ENCODE measurements at regions not wholly inside any gene's neighbourhood (a gene's known extent, or its start where the extent isn't known, plus 50 kb on each side); places are given as distances from the start of the nearest gene placed in this dataset.

DNA sequence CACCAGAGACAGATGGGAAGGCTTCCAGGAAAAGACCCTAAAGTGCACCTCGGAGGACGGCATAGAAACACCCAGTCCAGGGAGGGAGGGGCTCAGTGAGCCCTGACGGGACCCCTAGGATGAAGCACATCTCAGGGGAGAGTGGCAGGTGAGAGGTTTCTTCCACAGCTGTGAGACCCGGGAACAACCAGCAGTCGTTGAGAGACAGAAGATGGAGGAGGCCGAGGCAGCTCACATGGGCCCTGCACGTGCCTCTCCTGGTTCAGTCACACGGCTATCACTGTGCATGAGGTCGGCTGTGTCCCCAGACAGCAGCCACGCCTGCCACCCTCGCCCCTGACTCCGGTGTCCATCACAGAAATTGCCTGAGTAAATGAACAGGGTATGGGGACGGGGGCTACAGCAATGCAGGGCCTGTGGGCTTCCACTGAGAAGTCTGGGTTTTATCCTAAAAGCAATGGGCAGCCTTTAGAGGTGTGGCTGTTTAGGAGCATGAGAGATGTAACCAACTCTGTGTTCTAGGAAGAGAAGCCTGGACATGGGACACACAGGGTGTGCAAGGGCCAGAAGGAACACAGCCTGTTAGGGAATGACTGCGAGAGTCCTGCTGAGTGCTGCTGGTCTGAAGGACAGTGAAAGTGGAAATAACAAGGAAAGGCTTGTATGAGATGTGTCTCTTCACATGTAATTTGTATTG, 102.0 kb downstream of the TMEM18 start:
- DNase-seq, result no peak

DNA sequence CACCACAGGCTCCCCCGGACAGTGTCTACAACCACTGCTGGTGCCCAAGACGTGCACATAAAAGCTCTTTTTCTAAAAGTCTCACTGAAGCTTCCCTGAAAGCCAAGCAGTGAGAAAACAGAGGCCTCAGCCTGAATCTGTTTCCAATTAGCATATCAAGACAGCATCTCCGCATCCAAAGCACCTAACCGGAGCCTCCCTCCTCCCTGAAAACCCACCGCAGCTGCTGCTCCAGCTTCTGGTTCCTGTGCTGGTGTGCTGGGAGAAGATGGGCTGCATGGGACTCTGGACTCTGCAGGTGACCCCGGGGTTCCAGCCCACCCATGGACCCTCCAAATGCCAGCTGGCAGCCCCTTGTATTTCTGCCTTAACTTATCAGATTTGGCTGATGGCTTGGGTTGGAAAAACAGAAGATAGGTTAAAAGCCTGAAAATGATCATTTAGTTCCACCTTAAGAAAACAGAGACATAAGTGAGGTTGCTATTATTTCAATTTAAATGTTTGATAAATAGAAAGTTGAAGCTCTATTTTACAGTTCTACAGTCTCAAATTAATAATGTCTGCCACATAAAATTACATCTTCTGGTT, 103.3 kb downstream of the TMEM18 start:
- DNase-seq, result no peak

DNA sequence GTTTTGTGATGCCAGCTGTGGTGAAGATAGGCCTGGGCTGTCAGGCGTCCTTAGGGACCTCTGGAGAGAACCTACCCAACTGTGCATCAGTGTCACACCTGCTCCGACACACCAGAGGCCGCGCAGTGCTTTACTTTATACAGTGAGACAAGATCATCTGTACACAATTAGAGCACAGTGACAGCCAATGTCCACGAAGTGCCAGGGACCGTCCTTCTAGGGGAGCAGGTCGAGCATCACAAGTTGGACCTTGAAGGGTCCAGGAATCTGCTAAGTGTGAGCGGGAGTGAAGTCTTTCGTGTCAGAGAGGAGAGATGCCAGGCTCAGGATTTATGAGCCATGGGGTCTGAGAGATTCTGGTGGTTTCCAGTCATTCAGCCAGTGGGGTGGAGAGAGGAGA, 104.2 kb downstream of the TMEM18 start:
- no peak for DNase-seq

DNA sequence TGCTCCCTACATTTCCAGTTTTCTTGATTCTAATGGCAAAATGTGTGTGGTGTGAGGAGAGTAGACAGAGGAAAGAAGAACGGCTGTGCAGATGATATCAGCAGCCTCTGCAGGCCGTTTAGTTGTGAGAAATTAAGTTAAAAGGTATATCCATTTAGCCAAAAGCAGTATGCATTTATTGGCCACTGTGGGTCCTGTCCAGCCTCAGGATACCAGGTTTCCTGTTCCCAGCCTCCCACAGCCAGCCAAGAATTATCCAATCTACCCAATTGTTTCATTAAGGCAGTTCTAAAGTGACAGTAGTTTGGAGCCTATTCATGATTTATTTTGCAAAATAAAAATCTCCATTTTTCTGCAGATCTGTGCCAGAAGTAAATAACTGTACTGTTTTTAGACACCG, 107.5 kb downstream of the TMEM18 start:
- DNase-seq, result no peak

DNA sequence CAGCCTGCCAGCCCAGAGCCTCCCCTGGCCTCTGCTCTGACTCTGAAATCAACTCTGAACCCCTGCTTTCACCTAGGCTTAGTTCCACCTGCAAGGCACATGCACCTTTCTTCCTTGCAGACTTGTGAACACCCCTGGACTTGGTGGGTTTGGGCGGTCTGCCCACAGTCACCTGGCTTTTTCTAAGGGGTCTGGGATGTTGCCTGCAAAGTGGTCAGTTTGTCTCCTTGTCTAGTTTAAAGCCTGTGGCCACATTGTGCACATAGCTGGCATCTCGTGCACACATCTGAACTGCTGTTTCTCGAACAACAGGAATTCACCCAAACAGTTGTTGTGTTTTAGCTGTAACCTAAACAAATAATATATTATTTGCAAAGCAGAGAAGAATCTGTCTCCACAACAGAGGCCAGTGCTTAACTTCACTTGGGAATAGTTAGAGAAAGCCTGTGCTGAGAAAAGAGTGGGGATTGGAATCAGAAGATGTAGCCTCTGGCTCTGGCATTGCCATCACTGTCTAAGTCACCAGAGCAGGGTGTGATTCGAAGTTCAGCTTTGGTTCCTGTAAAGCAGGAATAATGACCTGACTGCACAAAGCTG, 108.5 kb downstream of the TMEM18 start:
- DNase-seq, result no peak

DNA sequence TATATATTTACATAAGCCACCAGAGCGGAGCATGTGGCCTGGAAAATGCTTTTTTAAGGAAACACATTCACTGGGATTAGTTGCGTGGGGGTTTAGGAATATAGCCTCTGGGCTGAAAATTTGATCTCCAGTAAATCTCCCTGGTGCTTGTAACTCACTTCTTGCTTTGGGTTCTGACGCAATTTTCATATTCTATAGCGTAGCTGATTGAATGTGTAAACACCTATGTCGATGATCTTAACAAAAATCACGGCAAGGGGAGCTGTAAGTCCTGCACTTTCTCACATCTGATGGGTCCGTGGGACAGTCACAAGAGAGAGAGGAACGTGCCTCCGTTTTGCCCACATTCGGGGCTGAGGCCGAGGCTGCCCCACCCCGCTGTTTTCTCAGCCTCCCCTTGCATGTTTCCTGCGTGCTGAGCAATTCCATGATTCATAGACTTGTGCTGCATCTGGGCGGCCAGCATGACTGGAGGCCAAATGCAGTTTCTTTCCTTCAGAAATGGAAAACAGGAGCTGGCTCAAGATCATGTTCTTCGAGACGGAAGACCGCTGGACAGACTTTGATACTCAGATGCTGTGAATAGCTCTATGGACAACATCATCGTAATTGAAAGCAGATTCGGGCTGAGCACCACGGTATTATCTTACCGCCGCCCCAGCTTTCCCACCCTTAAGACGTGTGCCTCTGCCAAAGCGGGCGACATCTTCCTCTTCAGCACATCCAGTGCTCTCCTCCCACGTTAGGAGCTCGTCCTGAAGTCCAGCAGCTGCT, 109.2 kb downstream of the TMEM18 start:
- no peak for DNase-seq

DNA sequence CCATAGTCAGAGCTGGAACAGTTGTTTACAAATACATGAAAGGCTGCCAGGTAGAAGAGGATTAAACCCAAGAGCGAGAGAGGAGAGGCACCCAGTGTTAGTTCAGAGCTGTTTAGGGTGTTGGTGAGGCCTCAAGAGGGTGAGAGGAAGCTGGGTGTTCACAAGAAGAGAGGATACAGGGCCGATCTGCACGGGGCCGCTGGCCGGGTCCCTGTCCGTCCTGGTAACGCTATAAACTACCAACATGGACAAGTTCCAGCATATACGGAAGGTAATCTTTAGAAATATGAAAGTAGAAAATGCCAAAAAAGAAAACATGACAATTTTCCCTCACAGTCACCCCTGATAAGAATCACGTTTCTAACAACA, 109.7 kb downstream of the TMEM18 start:
- no peak for DNase-seq

DNA sequence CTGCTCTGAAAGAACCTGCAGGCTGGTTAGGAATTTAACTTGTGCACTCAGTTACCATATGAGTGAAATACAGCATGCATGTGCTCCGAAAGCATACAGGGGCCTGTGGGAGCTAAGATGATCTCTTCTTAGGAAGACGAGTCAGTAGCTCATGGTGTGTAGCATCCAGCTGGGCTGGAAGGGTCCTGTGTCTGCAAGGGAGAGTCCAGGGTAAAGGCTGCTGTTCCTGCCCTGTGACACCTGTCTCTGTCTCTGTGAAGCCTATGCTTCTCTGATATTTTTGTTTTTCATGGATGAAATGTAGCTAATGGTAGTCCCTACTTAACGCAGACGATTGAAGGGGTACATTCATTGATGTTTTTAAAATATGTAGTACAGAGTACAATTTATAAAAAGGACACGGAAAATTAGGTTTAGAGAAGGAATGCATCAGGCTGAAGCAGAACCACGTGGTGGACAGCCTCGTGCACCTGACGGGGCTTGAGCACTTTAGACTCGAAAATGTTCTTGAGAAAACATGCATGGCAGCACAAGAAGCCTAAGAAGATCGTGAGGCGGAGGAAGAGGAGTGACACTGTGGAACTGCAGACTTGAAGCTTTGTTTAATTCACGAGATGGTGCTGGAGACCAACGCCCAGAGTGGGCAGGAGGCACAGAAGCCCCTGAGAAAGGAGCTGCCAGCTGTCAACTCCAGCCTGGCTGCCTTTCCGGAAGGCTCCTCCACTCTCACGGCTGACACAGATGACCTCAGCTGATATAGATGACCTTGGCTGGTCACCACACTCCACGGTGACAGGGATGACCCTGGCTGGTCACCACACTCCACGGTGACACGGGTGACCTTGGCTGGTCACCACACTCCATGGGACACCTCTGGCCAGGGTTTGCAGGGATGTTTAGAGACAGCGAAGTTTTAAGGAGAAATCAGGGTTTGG, 110.6 kb downstream of the TMEM18 start:
- no peak for DNase-seq

DNA sequence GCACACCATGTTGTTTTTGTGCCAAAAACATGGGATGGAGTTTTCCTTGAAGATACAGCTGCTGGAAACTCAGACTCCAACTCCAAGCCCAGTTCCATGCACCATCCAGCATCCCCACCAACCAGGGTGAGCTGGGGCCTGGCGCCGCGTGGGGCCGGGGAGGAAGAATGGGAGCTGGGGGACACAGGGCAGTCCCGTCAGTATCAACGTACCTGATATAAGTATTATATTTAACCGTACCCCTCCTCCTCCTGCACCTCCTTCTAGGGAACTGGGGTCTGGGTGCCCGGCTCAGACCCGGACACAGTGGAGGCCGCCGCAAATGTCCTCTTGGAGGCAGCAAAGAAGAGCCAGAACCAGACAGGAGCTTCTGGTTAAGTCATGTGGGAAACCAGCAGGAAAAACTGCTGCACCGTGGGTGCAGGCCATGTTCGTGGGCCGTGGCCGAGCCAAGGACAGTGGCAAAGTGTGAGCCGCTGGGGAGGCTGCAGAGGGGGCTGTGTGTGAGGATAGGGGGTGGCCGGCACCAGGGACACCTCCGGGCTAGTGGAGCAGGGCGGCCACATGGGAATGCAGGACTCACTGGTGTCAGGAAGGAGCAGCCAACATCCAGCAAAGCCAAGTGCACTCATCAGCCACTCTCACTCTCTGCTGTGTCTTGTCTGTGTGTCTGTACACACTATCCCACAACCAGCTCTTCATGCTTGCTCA, 112.6 kb downstream of the TMEM18 start:
- DNase-seq, result no peak

DNA sequence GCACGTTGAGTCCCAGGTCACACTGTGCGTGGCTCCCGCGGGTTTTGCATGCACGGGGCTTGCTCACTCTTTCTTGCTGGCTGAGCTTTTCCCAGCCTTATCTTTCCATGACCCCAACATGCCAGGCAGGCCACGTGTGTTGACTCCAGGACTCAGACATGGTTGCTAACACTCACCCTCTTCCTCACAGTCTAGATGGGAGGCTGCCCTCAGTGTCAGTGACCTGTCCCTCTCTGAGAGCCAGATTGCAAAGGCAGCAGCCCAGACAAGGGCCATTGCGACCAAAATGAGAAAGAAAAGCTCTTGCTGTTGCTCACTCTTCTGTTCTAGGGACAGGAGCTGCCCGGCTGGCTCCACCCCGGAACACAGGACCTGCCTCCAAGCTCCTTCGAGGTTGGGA, 113.7 kb downstream of the TMEM18 start:
- no peak for DNase-seq

DNA sequence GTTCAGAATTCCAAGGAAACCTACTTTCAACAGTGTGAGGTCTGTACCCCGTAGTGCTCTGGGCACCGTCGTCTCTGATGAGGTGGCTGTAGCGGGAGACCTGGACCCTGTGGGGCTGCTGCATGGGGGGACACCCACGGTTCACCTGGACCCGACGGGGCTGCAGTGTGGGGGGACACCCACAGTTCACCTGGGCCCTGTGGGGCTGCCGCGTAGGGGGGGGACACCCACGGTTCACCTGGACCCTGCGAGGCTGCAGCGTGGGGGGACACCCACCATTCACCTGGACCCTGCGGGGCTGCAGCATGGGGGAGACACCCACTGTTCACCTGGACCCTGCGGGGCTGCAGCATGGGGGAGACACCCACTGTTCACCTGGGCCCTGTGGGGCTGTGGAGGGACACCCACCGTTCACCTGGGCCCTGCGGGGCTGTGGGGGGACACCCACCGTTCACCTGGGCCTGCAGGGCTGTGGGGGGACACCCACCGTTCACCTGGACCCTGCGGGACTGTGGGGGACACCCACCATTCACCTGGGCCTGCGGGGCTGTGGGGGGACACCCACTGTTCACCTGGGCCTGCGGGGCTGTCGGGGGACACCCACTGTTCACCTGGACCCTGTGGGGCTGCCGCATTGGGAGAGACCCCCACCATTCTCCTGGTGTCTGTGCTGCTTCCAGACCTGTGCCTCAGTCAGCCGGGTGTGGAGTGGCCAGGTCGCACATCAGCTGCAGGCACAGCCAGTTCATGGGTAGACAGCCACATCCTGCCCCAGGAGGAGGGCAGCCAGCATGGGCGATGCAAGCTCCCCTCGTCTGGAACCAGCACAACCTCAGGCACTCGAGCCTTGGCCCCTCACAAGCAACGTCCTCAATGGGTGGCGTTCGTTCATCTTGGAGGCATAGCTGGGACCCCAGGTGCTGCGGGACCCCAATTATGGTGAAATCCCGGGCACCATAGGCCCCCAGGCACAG, 114.5 kb downstream of the TMEM18 start:
- no peak for DNase-seq

DNA sequence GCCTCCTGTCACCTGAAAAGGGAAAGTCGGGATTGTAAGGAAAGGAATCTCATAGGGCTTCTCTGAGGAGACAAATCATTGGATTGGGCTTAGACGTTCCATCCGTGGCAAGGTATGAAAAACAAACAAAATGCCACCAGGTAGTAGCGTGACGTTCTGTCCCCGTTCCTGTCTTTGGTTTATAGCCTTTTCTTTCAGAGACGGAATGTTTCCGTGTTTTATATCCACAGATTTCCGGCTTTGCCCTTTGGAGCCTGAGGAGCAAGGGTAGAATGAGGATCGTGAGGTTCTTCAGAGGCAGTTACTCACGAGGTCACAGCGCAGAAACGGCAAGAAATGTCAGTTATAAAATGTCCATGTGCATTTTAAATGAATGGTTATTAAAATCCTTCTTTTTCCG, 118.3 kb downstream of the TMEM18 start:
- DNase-seq, result no peak

DNA sequence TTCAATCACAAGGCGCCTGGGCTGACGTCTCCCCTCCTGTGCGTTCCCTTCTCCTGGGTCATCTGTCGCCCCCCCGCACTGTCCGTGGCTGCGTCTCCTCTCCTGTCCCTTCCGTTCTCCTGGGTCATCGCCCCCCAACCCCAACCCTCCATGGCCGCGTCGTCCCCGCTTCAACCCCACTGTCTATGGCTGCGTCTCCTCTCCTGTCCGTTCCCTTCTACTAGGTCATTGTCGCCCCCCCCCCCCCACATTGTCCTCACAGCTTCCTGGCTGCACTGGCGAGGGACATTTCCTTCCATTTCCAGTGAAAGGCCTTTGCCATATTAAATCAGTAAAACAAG, 118.9 kb downstream of the TMEM18 start:
- DNase-seq, result no peak

DNA sequence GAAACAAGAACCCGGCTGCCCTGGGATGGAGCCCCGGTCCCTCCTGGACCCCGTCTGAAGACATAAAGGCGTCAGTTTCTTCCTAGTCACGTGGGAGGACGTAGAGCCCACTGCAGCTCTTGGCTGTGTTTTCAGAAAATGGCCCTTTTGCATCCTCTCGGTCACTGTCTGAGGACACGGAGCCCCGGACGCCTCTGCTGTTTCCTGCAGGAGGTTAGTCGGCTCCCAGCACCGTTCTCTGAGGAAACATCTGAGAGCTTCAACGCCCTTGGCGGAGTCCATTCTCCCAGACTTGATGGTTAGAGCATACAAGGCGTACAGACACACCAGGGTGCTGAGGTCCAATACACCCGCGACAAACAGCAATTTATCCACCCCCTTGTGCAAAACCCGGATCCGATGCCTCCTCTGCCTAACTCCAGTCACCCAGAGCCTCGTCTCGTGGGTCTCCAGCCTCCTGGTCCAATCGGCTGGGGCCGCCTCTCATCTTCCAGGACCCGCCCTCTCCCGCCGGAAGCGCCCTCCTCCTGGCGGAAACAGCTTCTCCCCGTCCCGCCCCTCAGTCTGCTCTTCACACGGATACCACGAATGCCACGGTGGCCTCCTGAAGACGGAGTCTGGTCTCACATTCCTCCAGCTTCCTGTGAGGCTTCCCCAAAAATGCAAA, 119.4 kb downstream of the TMEM18 start:
- no peak for DNase-seq

DNA sequence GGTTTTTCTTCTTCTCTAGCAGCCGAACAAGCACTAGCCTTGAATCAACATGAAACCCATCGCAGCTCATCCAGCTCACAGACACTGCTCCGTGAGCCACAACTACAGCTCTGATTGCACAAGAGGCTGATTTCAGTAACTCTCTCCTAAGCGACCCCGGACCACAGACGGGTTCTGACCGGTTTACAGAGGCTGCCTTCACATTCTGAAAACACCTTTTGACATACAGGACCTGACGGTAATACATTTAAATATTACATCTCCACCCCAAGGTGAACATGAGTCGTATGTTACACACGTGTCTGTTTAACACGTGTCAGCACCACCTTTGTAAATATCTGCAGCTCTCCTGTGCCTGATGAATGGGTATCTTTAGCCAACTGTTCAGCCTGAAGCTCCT, 120.7 kb downstream of the TMEM18 start:
- DNase-seq, result no peak

DNA sequence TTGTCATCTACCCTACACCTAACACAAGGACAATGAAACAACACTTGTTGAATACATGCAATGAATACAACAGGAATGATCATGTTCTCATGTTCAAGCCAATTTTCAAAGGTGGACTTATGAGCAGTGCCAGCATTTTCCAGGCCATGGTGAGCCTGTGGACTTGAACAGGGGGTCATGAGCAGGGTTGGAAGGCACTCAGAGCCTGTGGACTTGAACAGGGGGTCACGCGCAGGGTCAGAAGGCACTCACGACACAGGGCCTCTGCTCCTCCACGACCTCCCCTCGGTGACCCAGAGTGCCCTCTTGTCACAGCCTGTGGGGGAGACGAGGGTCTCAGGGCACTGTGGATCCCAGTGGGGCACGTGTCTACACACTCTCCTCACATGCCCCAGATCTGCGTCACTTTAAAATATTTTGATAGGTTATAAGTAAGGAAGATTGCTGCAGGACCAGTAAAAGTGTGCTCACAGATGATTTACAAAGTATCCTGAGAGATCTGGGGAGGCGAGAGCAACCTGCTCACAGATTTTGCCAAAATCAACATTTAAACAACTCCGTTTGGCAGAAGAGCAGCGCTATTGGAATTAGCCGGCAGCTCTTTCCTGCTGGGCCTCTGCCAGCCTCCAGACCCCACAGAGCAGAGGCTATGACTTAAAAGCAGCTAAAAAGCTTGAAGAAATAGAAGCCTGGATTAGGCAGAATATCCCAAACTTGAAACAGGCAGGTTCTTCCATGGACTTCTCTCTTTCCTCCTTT, 121.9 kb downstream of the TMEM18 start:
- DNase-seq, result no peak

DNA sequence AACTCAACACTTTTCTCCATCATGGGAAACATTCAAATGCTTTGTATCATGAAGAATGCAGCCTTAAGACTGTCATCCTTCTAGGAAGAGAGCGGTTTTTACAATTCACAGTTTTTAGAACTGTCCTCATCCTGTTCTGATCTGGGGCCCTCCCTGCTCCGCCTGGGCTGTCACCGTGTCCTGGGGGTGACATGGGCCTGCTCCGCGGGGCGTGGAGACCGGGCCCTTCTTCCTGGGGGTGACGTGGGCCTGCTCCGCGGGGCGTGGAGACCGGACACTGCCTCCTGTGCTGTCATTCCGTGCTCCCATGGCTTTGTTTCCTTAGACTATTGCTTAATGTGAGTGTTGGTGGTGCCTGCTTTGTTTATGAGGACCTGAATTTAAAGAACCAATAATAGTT, 122.8 kb downstream of the TMEM18 start:
- DNase-seq, result no peak

DNA sequence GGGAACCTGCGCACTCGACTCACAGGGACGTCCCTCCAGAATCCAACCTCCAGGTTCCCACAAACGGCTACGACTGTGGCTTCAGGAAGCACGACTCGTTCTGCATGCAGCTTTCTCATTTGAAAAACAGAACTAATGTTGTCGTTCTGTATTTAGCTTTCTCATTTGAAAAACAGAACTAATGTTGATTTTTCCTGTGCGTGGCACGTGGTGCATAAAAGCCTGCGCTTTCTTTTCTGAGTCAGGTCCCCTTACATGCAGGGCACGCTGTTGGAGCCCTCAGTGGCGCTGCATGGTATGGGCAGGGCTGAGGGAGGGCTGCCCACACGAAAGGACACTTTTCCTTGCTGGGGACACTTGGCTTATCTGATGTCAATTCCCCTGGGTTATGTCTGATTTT, 124.3 kb downstream of the TMEM18 start:
- no peak for DNase-seq

DNA sequence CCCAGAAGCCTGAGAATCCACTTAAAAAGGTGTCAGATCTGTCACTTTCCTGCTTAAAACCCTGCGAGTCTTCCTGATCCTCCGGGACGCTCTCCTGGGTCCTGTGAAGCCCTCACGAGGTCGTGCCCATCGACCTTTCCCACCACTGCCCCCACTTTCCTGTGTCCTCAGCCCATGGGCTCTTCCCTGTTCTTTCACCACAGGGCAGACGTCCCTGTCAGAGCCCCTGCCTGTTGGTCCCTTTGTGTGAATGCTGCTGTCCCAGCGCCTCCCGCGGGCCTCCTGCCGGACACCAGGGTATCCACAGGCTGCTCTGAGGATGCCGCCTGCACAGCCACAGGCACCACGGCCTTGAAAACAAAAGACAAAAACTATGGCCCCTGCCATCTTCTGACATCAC, 125.6 kb downstream of the TMEM18 start:
- no peak for DNase-seq

Measured in stimulated activated CD4-positive, alpha-beta T cell treated with anti-CD3 and anti-CD28 coated beads, Interleukin-2, amount 100 ng/mL, for 48 hours (primary cell).